Stimulated activated naive CD8-positive, alpha-beta T cell treated with anti-CD3 and anti-CD28 coated beads, Interleukin-15, amount 100 ng/mL, for 72 hours (primary cell): ENCODE measurements at regions not wholly inside any gene's neighbourhood (a gene's known extent, or its start where the extent isn't known, plus 50 kb on each side); places are given as distances from the start of the nearest gene placed in this dataset.

Experiments
- ATAC-seq: fragments of 150-1000 bp; cut with Tn5 transposase; 2 replicates; pipeline ENCODE4 v1.10.0; 2021; ENCODE audit warnings: mild to moderate bottlenecking, moderate library complexity
- DNase-seq, 2 donors: peaks; one replicate each; pipeline ENCODE4 v3.0.0; 2021 to 2022
- H3K27ac Mint-ChIP-seq, 2 donors: one replicate each; pipeline ENCODE4 v1.8.0; 2022; ENCODE audit warnings: mild to moderate bottlenecking in 2 of 2, mixed read lengths in 2 of 2, moderate library complexity in 2 of 2
- H3K27me3 Mint-ChIP-seq: one replicate; pipeline ENCODE4 v1.8.0; 2022; ENCODE audit warnings: mixed read lengths
- H3K4me1 Mint-ChIP-seq: one replicate; pipeline ENCODE4 v1.8.0; 2022; ENCODE audit warnings: mild to moderate bottlenecking, mixed read lengths
- H3K4me3 Mint-ChIP-seq, 2 donors: one replicate each; pipeline ENCODE4 v1.8.0; 2022; ENCODE audit warnings: mild to moderate bottlenecking in 2 of 2, mixed read lengths in 2 of 2, moderate library complexity in 1 of 2
- H3K9me3 Mint-ChIP-seq, 2 donors: one replicate each; pipeline ENCODE4 v1.8.0; 2022; ENCODE audit warnings: mixed read lengths in 2 of 2

- peaks cover 37% of the 10 kb centered on the region for H3K27me3 Mint-ChIP-seq
- no peak overlapping the region for H3K27ac Mint-ChIP-seq
- H3K4me1 Mint-ChIP-seq = no peaks in the 10 kb centered on the region
- no peaks in the 10 kb centered on the region for H3K9me3 Mint-ChIP-seq
- ATAC-seq (no peak), DNase-seq (no peak)
- no peak overlapping the region for H3K4me3 Mint-ChIP-seq
These were observed 151.3 kb upstream of the ZBED5 start for GRCh38 chr11:11009179-11009578.

GRCh38 chr11:11004069-11004468 lies 146.2 kb upstream of the ZBED5 start:
- no peaks in the 10 kb centered on the region for H3K4me1 Mint-ChIP-seq
- ATAC-seq (no peak), DNase-seq (no peak)
- no peaks in the 10 kb centered on the region for H3K9me3 Mint-ChIP-seq
- no peak overlapping the region for H3K27ac Mint-ChIP-seq
- H3K4me3 Mint-ChIP-seq = no peak overlapping the region
- peaks cover 23% of the 10 kb centered on the region for H3K27me3 Mint-ChIP-seq

- peaks cover 21% of the 10 kb centered on the region for H3K27me3 Mint-ChIP-seq
These were observed 145.4 kb upstream of the ZBED5 start for GRCh38 chr11:11003226-11003625.

GRCh38 chr11:11000579-11001283 lies 142.9 kb upstream of the ZBED5 start:
- DNase-seq (no peak), ATAC-seq (no peak)
- peaks cover 13% of the 10 kb centered on the region for H3K27me3 Mint-ChIP-seq
- H3K27ac Mint-ChIP-seq = no peak overlapping the region
- H3K4me1 Mint-ChIP-seq = no peaks in the 10 kb centered on the region
- no peak overlapping the region for H3K4me3 Mint-ChIP-seq
- H3K9me3 Mint-ChIP-seq = no peaks in the 10 kb centered on the region

More at GRCh38 chr11:11003226-11003625, 145.4 kb upstream of the ZBED5 start:
- H3K27ac Mint-ChIP-seq = no peak overlapping the region
- H3K4me1 Mint-ChIP-seq = no peaks in the 10 kb centered on the region
- no peak for ATAC-seq
- no peak overlapping the region for H3K4me3 Mint-ChIP-seq
- no peaks in the 10 kb centered on the region for H3K9me3 Mint-ChIP-seq
- no peak for DNase-seq

GRCh38 chr11:10998674-10999073 lies 140.8 kb upstream of the ZBED5 start:
- ATAC-seq (no peak), DNase-seq (no peak)
- H3K27me3 Mint-ChIP-seq = peaks cover 13% of the 10 kb centered on the region
- H3K27ac Mint-ChIP-seq = no peak overlapping the region
- H3K4me1 Mint-ChIP-seq = no peaks in the 10 kb centered on the region
- H3K4me3 Mint-ChIP-seq = no peak overlapping the region
- peaks cover 0 to 7% of the 10 kb centered on the region in 2 donors for H3K9me3 Mint-ChIP-seq

GRCh38 chr11:10996678-10997077 lies 138.8 kb upstream of the ZBED5 start:
- no peak overlapping the region for H3K4me3 Mint-ChIP-seq
- no peak for DNase-seq
- no peaks in the 10 kb centered on the region for H3K4me1 Mint-ChIP-seq
- H3K27ac Mint-ChIP-seq = no peak overlapping the region
- no peak for ATAC-seq
- H3K9me3 Mint-ChIP-seq = peaks cover 0 to 7% of the 10 kb centered on the region in 2 donors
- peaks cover 13% of the 10 kb centered on the region for H3K27me3 Mint-ChIP-seq

GRCh38 chr11:10993640-10994039 lies 135.8 kb upstream of the ZBED5 start:
- H3K4me1 Mint-ChIP-seq = no peaks in the 10 kb centered on the region
- H3K4me3 Mint-ChIP-seq = no peak overlapping the region
- H3K9me3 Mint-ChIP-seq = peaks cover 0 to 7% of the 10 kb centered on the region in 2 donors
- DNase-seq (no peak), ATAC-seq (no peak)
- peaks cover 2% of the 10 kb centered on the region for H3K27me3 Mint-ChIP-seq
- H3K27ac Mint-ChIP-seq = no peak overlapping the region

- Mint-ChIP-seq H3K27ac (no peak overlapping the region), H3K9me3 (peaks cover 0 to 7% of the 10 kb centered on the region in 2 donors), H3K4me3 (no peak overlapping the region), H3K4me1 (no peaks in the 10 kb centered on the region), H3K27me3 (no peaks in the 10 kb centered on the region)
- ATAC-seq (no peak), DNase-seq (no peak)
These were observed 135.3 kb upstream of the ZBED5 start for GRCh38 chr11:10993186-10993585.

- H3K4me1 Mint-ChIP-seq = no peaks in the 10 kb centered on the region
- H3K4me3 Mint-ChIP-seq = no peak overlapping the region
- peaks cover 0 to 7% of the 10 kb centered on the region in 2 donors for H3K9me3 Mint-ChIP-seq
- DNase-seq (no peak), ATAC-seq (no peak)
- H3K27me3 Mint-ChIP-seq = peaks cover 5% of the 10 kb centered on the region
- H3K27ac Mint-ChIP-seq = no peak overlapping the region
These were observed 133.5 kb upstream of the ZBED5 start for GRCh38 chr11:10991393-10991792.

GRCh38 chr11:10990637-10991193 lies 132.9 kb upstream of the ZBED5 start:
- no peak overlapping the region for H3K27ac Mint-ChIP-seq

GRCh38 chr11:10990160-10990559 lies 132.3 kb upstream of the ZBED5 start:
- Mint-ChIP-seq H3K4me3 (no peak overlapping the region), H3K27ac (no peak overlapping the region), H3K27me3 (peaks cover 10% of the 10 kb centered on the region), H3K4me1 (peaks cover 5% of the 10 kb centered on the region), H3K9me3 (peaks cover 0 to 7% of the 10 kb centered on the region in 2 donors)
- ATAC-seq (no peak), DNase-seq (no peak)

More at GRCh38 chr11:10990637-10991193, 132.9 kb upstream of the ZBED5 start:
- H3K27me3 Mint-ChIP-seq = peaks cover 10% of the 10 kb centered on the region
- H3K4me3 Mint-ChIP-seq = no peak overlapping the region
- ATAC-seq (no peak), DNase-seq (no peak)
- H3K9me3 Mint-ChIP-seq = peaks cover 0 to 7% of the 10 kb centered on the region in 2 donors
- peaks cover 5% of the 10 kb centered on the region for H3K4me1 Mint-ChIP-seq

GRCh38 chr11:10986006-10986405 lies 128.2 kb upstream of the ZBED5 start:
- Mint-ChIP-seq H3K4me3 (no peak overlapping the region), H3K27ac (no peak overlapping the region), H3K9me3 (no peaks in the 10 kb centered on the region), H3K4me1 (peaks cover 5% of the 10 kb centered on the region), H3K27me3 (peaks cover 25% of the 10 kb centered on the region)
- ATAC-seq = no peak
- no peak for DNase-seq

- Mint-ChIP-seq H3K4me1 (peaks cover 5% of the 10 kb centered on the region), H3K27ac (no peak overlapping the region), H3K27me3 (peaks cover 25% of the 10 kb centered on the region), H3K4me3 (no peak overlapping the region), H3K9me3 (no peaks in the 10 kb centered on the region)
- ATAC-seq (no peak), DNase-seq (no peak)
These were observed 126.9 kb upstream of the ZBED5 start for GRCh38 chr11:10984742-10985141.

- Mint-ChIP-seq H3K27me3 (peaks cover 25% of the 10 kb centered on the region), H3K9me3 (no peaks in the 10 kb centered on the region), H3K27ac (no peak overlapping the region), H3K4me1 (peaks cover 5% of the 10 kb centered on the region), H3K4me3 (no peak overlapping the region)
- no peak for ATAC-seq
- no peak for DNase-seq
These were observed 126.4 kb upstream of the ZBED5 start for GRCh38 chr11:10984250-10984649.

GRCh38 chr11:10982704-10983510 lies 125.1 kb upstream of the ZBED5 start:
- Mint-ChIP-seq H3K27me3 (peaks cover 25% of the 10 kb centered on the region), H3K4me1 (peaks cover 5% of the 10 kb centered on the region), H3K27ac (no peak overlapping the region), H3K4me3 (no peak overlapping the region), H3K9me3 (no peaks in the 10 kb centered on the region)
- ATAC-seq (no peak), DNase-seq (no peak)

GRCh38 chr11:10979529-10979928 lies 121.7 kb upstream of the ZBED5 start:
- Mint-ChIP-seq H3K9me3 (no peaks in the 10 kb centered on the region), H3K27me3 (peaks cover 15% of the 10 kb centered on the region), H3K4me1 (no peaks in the 10 kb centered on the region), H3K27ac (no peak overlapping the region), H3K4me3 (no peak overlapping the region)
- DNase-seq (no peak), ATAC-seq (no peak)
